Activated CD4-positive, alpha-beta T cell treated with anti-CD3 and anti-CD28 coated beads, Interleukin-2, amount 10 ng/mL, durations not matched to agents 7 days and 5 days (primary cell): ENCODE measurements at regions not wholly inside any gene's neighbourhood (a gene's known extent, or its start where the extent isn't known, plus 50 kb on each side); places are given as distances from the start of the nearest gene placed in this dataset.
"Not testable (repeated sequence)": the region's sequence is repeated elsewhere in the genome, so short reads cannot be mapped to it uniquely, and the experiment has no call there.

Experiments
- CTCF ChIA-PET: fragments of 350-600 bp; sonication (Branson Sonifier 250); formaldehyde crosslinking; loops from one replicate; lab custom pipeline; 2021; ENCODE audit warnings: antibody characterized with exemption; lab: Charles Lee
- POLR2A ChIA-PET: fragments of 350-600 bp; sonication (Branson Sonifier 250); formaldehyde crosslinking; loops from one replicate; lab custom pipeline; 2021; ENCODE audit warnings: antibody characterized with exemption; lab: Charles Lee
- DNase-seq: peaks from one replicate; pipeline ENCODE4 v3.0.0-alpha.2; 2020
- H3K27ac Mint-ChIP-seq: one replicate; pipeline ENCODE4 v1.8.0; 2021; ENCODE audit warnings: mild to moderate bottlenecking, moderate library complexity, mixed read lengths
- H3K27me3 Mint-ChIP-seq: one replicate; pipeline ENCODE4 v1.8.0; 2021; ENCODE audit warnings: mixed read lengths
- H3K36me3 Mint-ChIP-seq: one replicate; pipeline ENCODE4 v1.8.0; 2021; ENCODE audit warnings: low read depth, mixed read lengths
- H3K4me1 Mint-ChIP-seq: one replicate; pipeline ENCODE4 v1.8.0; 2021; ENCODE audit warnings: mixed read lengths
- H3K4me3 Mint-ChIP-seq: one replicate; pipeline ENCODE4 v1.8.0; 2021; ENCODE audit warnings: mild to moderate bottlenecking, moderate library complexity, mixed read lengths
- H3K9me3 Mint-ChIP-seq: one replicate; pipeline ENCODE4 v1.8.0; 2021; ENCODE audit warnings: mixed read lengths

DNA sequence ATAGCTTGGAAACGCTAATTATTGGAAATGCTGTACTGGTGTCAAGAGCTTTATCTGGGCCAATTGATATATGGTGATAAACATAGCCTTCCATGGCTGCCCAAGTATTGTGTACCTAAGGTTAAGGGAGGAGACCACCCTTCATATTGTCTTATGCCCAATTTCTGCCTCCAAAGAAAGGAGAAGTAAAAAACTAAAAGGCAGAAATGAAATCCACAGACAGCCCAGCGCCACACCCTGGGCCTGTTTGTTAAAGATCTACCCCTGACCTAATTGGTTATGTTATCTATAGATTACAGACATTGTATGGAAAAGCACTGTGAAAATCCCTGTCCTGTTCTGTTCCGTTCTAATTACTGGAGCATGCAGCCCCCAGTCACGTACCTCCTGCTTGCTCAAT lies 142.4 kb upstream of the RPS23 start:
- POLR2A ChIA-PET, CTCF ChIA-PET, H3K9me3 Mint-ChIP-seq, DNase-seq, H3K27ac Mint-ChIP-seq, H3K4me1 Mint-ChIP-seq, H3K27me3 Mint-ChIP-seq, H3K4me3 Mint-ChIP-seq, H3K36me3 Mint-ChIP-seq: not testable (repeated sequence)

DNA sequence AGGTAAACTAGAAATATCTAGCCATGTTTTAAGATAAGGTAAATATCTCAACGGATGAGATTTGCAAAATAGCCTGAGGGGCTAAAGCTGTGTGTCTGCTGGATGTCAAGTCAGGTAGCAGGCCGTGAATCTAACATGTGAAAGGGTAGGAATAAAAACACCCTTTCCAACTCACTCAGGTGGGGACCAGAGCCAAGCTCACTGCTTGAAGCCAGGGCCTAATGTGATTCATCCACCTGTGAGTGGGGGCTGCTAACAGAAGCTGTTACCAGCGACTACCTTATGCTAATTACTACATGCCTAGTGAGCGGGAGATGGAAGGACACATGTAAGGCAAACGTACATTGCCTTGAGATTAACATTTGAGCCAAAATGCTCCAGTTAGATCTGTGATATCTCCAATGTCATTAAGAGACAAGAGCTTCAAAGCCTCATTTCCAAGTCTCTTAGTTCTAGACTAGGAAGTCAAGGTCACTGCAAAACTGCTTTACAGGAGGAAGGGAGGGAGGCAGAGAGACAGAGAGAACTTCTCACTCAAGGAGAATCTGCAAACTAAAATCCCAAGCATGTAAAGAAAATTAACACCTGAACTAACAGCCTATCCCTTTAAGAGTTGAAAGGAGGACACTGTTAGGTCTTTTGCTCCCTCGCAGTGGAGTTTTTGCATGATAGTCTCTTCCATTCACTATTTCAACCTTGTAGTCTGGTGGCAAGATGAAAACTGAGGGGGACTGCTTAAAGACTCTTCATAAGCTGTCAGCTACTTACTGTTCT lies 141.6 kb upstream of the RPS23 start:
- H3K27me3 Mint-ChIP-seq = no peaks in the 10 kb centered on the region

DNA sequence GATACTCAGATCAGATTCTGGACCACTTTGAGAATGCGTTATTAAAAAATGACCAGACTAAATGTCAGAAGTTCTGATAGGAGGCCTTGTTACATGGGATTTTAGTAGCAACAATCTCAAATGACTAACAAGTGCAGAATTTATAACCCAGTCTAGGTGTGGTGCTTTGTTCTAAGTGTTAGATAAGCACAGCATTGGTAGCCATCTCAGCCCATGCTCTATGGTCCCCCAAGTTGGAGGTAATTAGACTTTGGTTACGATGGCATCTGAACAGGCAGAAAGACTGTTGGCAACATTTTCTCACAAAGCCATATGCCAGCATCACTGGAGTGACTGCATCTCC lies 140.4 kb upstream of the RPS23 start:
- Mint-ChIP-seq H3K27me3 (no peaks in the 10 kb centered on the region), H3K27ac (no peak overlapping the region), H3K36me3 (no peaks in the 10 kb centered on the region), H3K9me3 (no peaks in the 10 kb centered on the region), H3K4me3 (no peak overlapping the region), H3K4me1 (no peaks in the 10 kb centered on the region)
- CTCF ChIA-PET = no interaction called here
- DNase-seq = no peak
- POLR2A ChIA-PET = no interaction called here

More for the DNA sequence above, 141.6 kb upstream of the RPS23 start:
- no peak overlapping the region for H3K4me3 Mint-ChIP-seq
- POLR2A ChIA-PET = no interaction called here
- no peak overlapping the region for H3K27ac Mint-ChIP-seq
- H3K4me1 Mint-ChIP-seq = no peaks in the 10 kb centered on the region
- no peaks in the 10 kb centered on the region for H3K9me3 Mint-ChIP-seq
- no peak for DNase-seq
- CTCF ChIA-PET = no interaction called here
- H3K36me3 Mint-ChIP-seq = no peaks in the 10 kb centered on the region

DNA sequence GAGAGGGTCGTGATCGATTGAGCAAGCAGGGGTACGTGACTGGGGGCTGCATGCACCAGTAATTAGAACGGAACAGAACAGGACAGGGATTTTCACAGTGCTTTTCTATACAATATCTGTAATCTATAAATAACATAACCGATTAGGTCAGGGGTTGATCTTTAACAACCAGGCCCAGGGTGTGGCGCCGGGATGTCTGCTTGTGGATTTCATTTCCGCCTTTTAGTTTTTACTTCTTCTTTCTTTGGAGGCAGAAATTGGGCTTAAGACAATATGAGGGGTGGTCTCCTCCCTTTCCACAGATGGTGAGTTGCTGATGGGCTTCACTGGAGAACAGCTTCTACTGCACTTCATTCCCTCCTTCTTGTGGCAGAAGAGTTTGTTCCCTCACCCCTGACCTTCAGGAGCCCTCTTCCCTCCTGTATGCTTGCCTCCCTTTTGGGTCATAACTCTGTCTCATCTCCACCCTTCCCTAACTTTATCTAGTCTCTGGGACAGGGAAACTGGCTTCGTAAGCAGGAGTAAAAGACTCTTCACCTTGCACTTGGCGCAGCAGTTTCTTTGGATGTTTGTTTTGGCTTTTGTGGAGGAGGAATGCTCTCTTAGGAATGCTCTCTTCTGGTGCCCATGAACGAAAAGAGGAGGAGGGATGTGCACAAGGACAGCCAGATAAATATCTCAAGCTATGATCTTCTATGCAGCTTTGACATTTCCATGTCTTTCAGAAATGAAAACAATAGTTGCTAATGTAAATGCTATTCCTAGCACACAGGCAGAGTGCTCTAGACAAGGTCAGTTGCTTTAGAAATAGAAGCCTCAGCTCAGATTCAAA lies 139.8 kb upstream of the RPS23 start:
- ChIA-PET CTCF (no interaction called here), POLR2A (no interaction called here)
- H3K27me3 Mint-ChIP-seq = no peaks in the 10 kb centered on the region
- H3K36me3 Mint-ChIP-seq = no peaks in the 10 kb centered on the region
- no peaks in the 10 kb centered on the region for H3K4me1 Mint-ChIP-seq
- no peaks in the 10 kb centered on the region for H3K9me3 Mint-ChIP-seq
- no peak overlapping the region for H3K4me3 Mint-ChIP-seq
- DNase-seq = no peak
- H3K27ac Mint-ChIP-seq = no peak overlapping the region

DNA sequence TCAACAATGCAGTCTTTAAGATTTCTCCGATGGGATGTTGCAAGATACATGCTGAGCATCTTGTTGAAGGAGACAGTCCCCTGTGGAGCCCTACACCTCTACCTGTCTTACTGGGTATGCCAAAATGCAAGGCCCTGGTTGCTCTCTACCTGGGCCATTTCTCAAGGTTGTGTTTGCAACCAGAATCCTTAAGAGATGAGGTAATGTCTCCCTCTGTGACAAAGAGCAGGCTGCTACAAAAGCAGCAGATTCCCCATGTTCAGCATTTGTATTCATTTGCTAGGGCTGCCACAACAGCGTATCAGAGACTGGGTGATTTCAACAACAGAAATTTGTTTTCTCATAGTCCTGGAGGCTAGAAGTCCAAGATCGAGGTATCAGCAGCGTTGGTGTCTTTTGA lies 138.4 kb upstream of the RPS23 start:
- no peak for DNase-seq
- H3K36me3 Mint-ChIP-seq = no peaks in the 10 kb centered on the region
- no peaks in the 10 kb centered on the region for H3K9me3 Mint-ChIP-seq
- H3K27me3 Mint-ChIP-seq = no peaks in the 10 kb centered on the region
- no peaks in the 10 kb centered on the region for H3K4me1 Mint-ChIP-seq
- H3K27ac Mint-ChIP-seq = no peak overlapping the region
- H3K4me3 Mint-ChIP-seq = no peak overlapping the region
- CTCF ChIA-PET = no interaction called here
- POLR2A ChIA-PET = no interaction called here

DNA sequence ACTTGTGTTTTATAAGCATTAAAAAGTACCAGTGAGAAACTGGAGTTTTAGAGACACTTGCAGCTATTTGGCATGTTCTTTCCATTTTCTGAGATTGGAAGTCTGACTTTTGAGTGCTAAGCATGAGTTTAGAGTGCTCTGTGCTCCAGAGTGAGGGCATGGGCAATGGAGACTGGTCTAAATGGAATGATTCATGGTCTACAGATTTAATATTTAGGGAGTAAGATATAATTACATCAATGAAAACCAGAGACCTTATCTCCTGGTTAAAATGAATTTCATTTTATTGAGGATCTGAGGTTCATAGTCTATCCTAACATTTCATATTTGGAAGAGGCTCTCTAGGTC lies 135.9 kb upstream of the RPS23 start:
- no peaks in the 10 kb centered on the region for H3K9me3 Mint-ChIP-seq
- DNase-seq = no peak
- CTCF ChIA-PET = no interaction called here
- no peaks in the 10 kb centered on the region for H3K27me3 Mint-ChIP-seq
- H3K27ac Mint-ChIP-seq = no peak overlapping the region
- no peaks in the 10 kb centered on the region for H3K4me1 Mint-ChIP-seq
- H3K36me3 Mint-ChIP-seq = no peaks in the 10 kb centered on the region
- POLR2A ChIA-PET = no interaction called here
- no peak overlapping the region for H3K4me3 Mint-ChIP-seq

DNA sequence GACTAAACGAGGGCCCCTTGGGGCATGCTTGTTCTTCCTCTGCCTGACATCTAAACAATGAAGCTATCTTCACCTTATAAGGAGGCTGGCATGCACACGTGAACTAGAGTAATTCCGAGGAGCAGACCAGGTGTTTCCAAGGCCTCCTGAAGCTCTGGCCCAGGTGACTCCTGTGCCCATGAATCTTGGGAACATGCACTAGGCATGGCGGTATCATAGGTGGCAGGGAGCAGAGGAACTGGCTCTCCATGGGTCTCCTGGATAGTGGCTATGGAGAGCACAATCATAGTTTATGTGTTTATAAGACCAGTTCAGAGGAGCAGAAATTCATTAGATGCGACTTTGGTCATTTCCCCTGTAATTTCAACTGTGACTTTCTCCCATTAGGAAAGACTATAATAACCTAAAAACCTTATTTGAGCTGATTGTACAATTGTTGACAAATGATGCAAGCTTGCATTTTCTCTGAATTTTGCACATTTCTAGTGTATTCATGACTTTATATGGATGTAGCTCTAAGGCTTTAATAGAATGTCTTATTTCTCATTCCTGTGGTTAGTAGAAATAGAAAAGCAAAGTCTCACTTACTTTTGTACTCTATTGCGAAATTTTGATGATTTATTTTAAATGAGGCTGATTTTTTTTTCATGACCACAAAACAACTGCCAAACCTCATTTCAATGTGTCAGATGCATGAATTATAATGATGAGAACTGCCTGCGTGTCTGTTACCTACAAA lies 135.3 kb upstream of the RPS23 start:
- H3K27me3 Mint-ChIP-seq = no peaks in the 10 kb centered on the region
- no peak for DNase-seq
- no peaks in the 10 kb centered on the region for H3K4me1 Mint-ChIP-seq
- H3K27ac Mint-ChIP-seq = no peak overlapping the region
- CTCF ChIA-PET = no interaction called here
- H3K9me3 Mint-ChIP-seq = no peaks in the 10 kb centered on the region
- H3K36me3 Mint-ChIP-seq = no peaks in the 10 kb centered on the region
- POLR2A ChIA-PET = no interaction called here
- H3K4me3 Mint-ChIP-seq = no peak overlapping the region

DNA sequence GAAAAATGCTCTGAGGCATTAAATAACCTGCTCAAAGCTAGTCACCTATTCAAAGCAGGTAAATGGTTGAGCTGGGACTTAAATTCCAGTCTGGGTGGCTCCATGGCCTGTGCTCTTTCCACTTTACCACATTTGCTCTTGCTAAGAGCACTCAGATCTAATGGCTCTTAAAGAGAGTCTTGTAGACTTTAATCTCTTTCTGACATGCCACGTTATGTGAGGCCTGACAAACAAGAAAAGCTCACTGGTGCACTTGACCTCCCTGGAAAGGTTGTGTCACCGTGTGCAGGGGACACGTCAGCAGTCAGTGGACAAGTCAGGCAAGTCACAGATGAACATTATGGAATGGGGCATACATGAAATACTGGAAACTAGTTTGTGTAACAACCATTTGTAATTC lies 129.9 kb upstream of the RPS23 start:
- Mint-ChIP-seq H3K9me3 (peaks cover 7% of the 10 kb centered on the region), H3K27me3 (no peaks in the 10 kb centered on the region), H3K27ac (no peak overlapping the region), H3K4me1 (no peaks in the 10 kb centered on the region), H3K36me3 (no peaks in the 10 kb centered on the region), H3K4me3 (no peak overlapping the region)
- POLR2A ChIA-PET = no interaction called here
- CTCF ChIA-PET = interaction anchor here (0.6 kb wide), 2 partner anchors 126 to 132 kb away, joined by 4 to 5 read pairs; no protein-coding TSS in a partner anchor
- no peak for DNase-seq

DNA sequence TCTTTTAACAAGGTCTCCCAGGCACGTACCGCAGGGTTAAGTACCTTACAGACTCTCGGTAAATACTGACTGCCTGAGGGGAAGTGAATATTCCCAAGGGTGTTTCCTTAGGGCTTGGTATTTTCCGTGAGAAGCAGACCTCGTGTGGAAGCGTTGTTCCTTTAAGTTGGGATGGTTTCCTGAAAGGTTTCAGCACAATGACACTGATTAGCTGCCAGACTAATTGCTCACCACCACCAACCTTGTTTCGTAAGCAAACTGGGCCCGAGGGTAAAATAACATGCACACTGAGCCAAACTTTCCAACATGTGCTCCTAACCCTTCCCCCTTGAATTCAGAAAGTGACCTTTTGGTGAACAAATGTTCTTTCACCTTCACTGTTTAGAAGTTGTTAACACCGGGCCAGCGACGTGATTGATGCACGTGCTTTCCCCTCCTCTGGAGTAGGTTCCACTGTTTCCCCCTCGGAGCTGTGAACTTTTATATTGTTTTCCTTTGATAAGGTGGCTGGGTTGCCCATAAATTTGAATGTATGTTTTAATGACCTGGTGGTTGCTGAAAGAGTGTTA lies 128.1 kb upstream of the RPS23 start:
- Mint-ChIP-seq H3K9me3 (peaks cover 10% of the 10 kb centered on the region), H3K27me3 (no peaks in the 10 kb centered on the region), H3K36me3 (no peaks in the 10 kb centered on the region), H3K4me1 (no peaks in the 10 kb centered on the region), H3K4me3 (no peak overlapping the region), H3K27ac (no peak overlapping the region)
- CTCF ChIA-PET = no interaction called here
- POLR2A ChIA-PET = no interaction called here
- no peak for DNase-seq

DNA sequence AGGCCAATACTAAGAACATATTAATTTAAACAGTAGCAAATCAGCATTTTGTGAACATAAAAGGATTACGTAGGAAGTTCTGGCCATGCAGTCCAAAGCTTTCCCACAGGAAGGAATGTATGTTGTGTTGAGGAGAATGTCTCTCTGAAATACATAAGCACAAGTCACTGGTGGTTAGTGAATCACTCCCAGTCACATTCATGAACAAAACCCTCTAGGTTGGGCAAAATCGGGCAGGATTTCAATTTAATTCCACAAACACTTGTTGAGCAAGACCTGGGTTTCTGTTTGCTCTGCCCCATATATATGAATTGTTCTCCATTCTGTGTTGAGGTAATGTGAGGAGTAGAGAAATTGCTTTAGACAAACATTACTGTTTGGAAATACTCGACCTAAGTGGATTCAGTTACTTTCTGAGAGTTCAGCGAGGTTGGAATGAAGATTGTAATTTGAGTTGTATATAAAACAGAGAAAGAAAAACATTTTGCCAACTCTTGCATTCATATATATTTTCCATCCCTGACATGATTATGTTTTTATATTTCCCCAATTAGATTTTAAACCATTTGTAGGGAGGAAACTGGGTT lies 127.6 kb upstream of the RPS23 start:
- Mint-ChIP-seq H3K9me3 (peaks cover 10% of the 10 kb centered on the region), H3K4me1 (no peaks in the 10 kb centered on the region), H3K27ac (no peak overlapping the region), H3K27me3 (no peaks in the 10 kb centered on the region), H3K4me3 (no peak overlapping the region), H3K36me3 (no peaks in the 10 kb centered on the region)
- no peak for DNase-seq
- ChIA-PET CTCF (no interaction called here), POLR2A (no interaction called here)

DNA sequence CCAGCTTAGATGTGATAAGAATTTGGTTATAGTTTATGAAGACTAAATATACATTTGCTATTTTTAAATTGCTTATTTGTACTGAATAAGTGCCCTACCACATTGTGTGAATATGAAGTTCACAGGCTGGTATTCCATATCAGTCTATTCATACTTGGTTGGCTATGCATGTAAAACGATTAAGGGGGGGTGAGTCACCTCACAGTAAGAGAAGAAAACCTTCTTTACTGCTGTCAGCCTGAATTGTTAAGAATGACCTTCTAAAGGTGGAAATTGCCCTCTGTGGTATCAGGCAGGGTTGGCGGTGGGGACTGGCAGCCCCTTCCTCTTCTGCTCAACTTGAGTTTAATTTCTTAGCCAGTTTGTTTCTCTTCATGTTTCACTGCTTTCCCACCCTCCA lies 127.0 kb upstream of the RPS23 start:
- CTCF ChIA-PET = no interaction called here
- POLR2A ChIA-PET = no interaction called here
- Mint-ChIP-seq H3K27me3 (no peaks in the 10 kb centered on the region), H3K4me3 (no peak overlapping the region), H3K9me3 (peaks cover 10% of the 10 kb centered on the region), H3K27ac (no peak overlapping the region), H3K36me3 (no peaks in the 10 kb centered on the region), H3K4me1 (no peaks in the 10 kb centered on the region)
- no peak for DNase-seq

DNA sequence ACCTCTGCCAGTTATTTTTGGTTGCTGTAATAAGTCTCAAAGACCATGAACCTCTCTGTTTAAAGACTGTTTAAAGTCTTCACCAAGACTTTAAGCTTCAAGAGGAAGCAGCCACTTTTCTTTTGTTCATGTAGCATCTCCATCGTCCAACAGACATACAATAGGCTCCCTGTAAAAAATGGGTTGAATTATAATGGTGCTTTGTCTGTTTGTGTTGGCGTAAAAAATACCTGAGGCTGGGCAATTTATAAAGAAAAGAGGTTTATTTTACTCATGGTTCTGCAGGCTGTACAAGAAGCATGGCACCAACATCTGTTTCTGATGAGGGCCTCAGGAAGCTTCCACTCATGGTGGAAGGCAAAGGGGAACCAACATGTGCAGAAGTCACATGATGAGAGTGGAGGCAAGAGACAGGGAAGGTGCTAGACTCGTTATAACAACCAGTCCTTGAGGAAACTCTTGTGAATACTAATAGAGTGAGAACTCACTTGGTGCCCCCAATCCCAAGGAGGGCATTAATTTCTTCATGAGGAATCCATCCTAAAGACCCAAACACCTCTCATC lies 126.3 kb upstream of the RPS23 start:
- DNase-seq = no peak
- no peak overlapping the region for H3K27ac Mint-ChIP-seq
- H3K27me3 Mint-ChIP-seq = no peaks in the 10 kb centered on the region
- no peaks in the 10 kb centered on the region for H3K4me1 Mint-ChIP-seq
- CTCF ChIA-PET = no interaction called here
- H3K4me3 Mint-ChIP-seq = no peak overlapping the region
- POLR2A ChIA-PET = no interaction called here
- no peaks in the 10 kb centered on the region for H3K36me3 Mint-ChIP-seq
- H3K9me3 Mint-ChIP-seq = peaks cover 10% of the 10 kb centered on the region
